H9 (cell line): ENCODE measurements at regions not wholly inside any gene's neighbourhood (a gene's known extent, or its start where the extent isn't known, plus 50 kb on each side); places are given as distances from the start of the nearest gene placed in this dataset.

Experiments used
- DNase-seq: peaks from one replicate; pipeline ENCODE4 v3.0.0-alpha.2; 2017
- H2AFZ ChIP-seq: one replicate; pipeline ENCODE4 v1.6.1; 2013; ENCODE audit warnings: mild to moderate bottlenecking, low read length, control low read depth, moderate library complexity
- H2AK5ac ChIP-seq: 2 replicates; pipeline ENCODE4 v1.6.1; 2013; ENCODE audit warnings: low read length, control low read depth, mixed read lengths; ENCODE audit not compliant: insufficient read length
- H2BK120ac ChIP-seq: one replicate; pipeline ENCODE4 v1.6.1; 2013; ENCODE audit warnings: low read depth, mild to moderate bottlenecking, low read length, control low read depth, inconsistent platforms; ENCODE audit not compliant: poor library complexity, severe bottlenecking
- H2BK12ac ChIP-seq: 2 replicates; pipeline ENCODE4 v1.6.1; 2013; ENCODE audit warnings: low read length, control low read depth, mixed read lengths, low read depth; ENCODE audit not compliant: insufficient read length
- H2BK15ac ChIP-seq: 2 replicates; pipeline ENCODE4 v1.6.1; 2013; ENCODE audit warnings: low read depth, low read length, control low read depth
- H2BK20ac ChIP-seq: one replicate; pipeline ENCODE4 v1.6.1; 2013; ENCODE audit warnings: low read depth, mild to moderate bottlenecking, low read length, control low read depth, inconsistent platforms; ENCODE audit not compliant: poor library complexity, severe bottlenecking
- H2BK5ac ChIP-seq: 2 replicates; pipeline ENCODE4 v1.6.1; 2013; ENCODE audit warnings: low read length, control low read depth, mixed read lengths; ENCODE audit not compliant: insufficient read length
- H3K14ac ChIP-seq: 2 replicates; pipeline ENCODE4 v1.6.1; 2013; ENCODE audit warnings: low read length, control low read depth; ENCODE audit not compliant: insufficient read depth
- H3K18ac ChIP-seq: 2 replicates; pipeline ENCODE4 v1.6.1; 2013; ENCODE audit warnings: low read depth, mild to moderate bottlenecking, mixed read lengths, low read length, control low read depth; ENCODE audit not compliant: insufficient read length
- H3K23ac ChIP-seq: 2 replicates; pipeline ENCODE4 v1.6.1; 2013; ENCODE audit warnings: low read length, control low read depth, mixed read lengths, low read depth; ENCODE audit not compliant: insufficient read length
- H3K23me2 ChIP-seq: 2 replicates; pipeline ENCODE4 v1.6.1; 2013; ENCODE audit warnings: low read depth, mild to moderate bottlenecking, mixed read lengths, low read length, control low read depth; ENCODE audit not compliant: insufficient read length, poor library complexity, severe bottlenecking
- H3K27ac ChIP-seq: 2 replicates; pipeline ENCODE4 v1.5.1; 2013; ENCODE audit warnings: low read length, control low read depth, mixed read lengths, low read depth; ENCODE audit not compliant: insufficient read length
- H3K27me3 ChIP-seq: 2 replicates; pipeline ENCODE4 v1.6.1; 2013; ENCODE audit warnings: low read length, control low read depth, inconsistent platforms; ENCODE audit not compliant: insufficient read depth
- H3K4ac ChIP-seq: 2 replicates; pipeline ENCODE4 v1.6.1; 2013; ENCODE audit warnings: low read depth, mild to moderate bottlenecking, control low read depth, inconsistent platforms, low read length, moderate library complexity
- H3K4me1 ChIP-seq: 2 replicates; pipeline ENCODE4 v1.6.1; 2013; ENCODE audit warnings: low read length, control low read depth, inconsistent platforms; ENCODE audit not compliant: insufficient read depth
- H3K4me2 ChIP-seq: 2 replicates; pipeline ENCODE4 v1.6.1; 2013; ENCODE audit warnings: low read length, control low read depth, mixed read lengths; ENCODE audit not compliant: insufficient read length, insufficient read depth
- H3K56ac ChIP-seq: 2 replicates; pipeline ENCODE4 v1.6.1; 2013; ENCODE audit warnings: low read depth, mild to moderate bottlenecking, mixed read lengths, low read length, control low read depth; ENCODE audit not compliant: insufficient read length
- H3K79me1 ChIP-seq: 2 replicates; pipeline ENCODE4 v1.6.1; 2013; ENCODE audit warnings: low read depth, mild to moderate bottlenecking, moderate library complexity, low read length, control low read depth, inconsistent platforms; ENCODE audit not compliant: insufficient read depth, poor library complexity, severe bottlenecking
- H3K79me2 ChIP-seq: 2 replicates; pipeline ENCODE4 v1.6.1; 2013; ENCODE audit warnings: low read length, control low read depth, inconsistent platforms; ENCODE audit not compliant: insufficient read depth
- H3K9ac ChIP-seq: 2 replicates; pipeline ENCODE4 v1.6.1; 2013; ENCODE audit warnings: low read length, control low read depth, mixed read lengths; ENCODE audit not compliant: insufficient read length; ENCODE audit errors: extremely low read depth
- H3K9me3 ChIP-seq: one replicate; pipeline ENCODE4 v1.6.1; 2013; ENCODE audit warnings: low read depth, low read length, inconsistent platforms; ENCODE audit not compliant: control insufficient read depth
- H3T11ph ChIP-seq: one replicate; pipeline ENCODE4 v1.6.1; 2013; ENCODE audit warnings: mild to moderate bottlenecking, low read length, control low read depth, inconsistent platforms
- H4K20me1 ChIP-seq: one replicate; pipeline ENCODE4 v1.6.1; 2013; ENCODE audit not compliant: control insufficient read depth, insufficient read length, insufficient read depth
- H4K5ac ChIP-seq: 2 replicates; pipeline ENCODE4 v1.6.1; 2013; ENCODE audit warnings: low read depth, mild to moderate bottlenecking, mixed read lengths, low read length, control low read depth; ENCODE audit not compliant: insufficient read length
- H4K8ac ChIP-seq: replicated peaks from 2 replicates; pipeline ENCODE4 v1.6.1; 2013; ENCODE audit warnings: low read length, control low read depth, mixed read lengths, low read depth; ENCODE audit not compliant: insufficient read length
- H4K91ac ChIP-seq: 2 replicates; pipeline ENCODE4 v1.6.1; 2013; ENCODE audit warnings: low read depth, mild to moderate bottlenecking, moderate library complexity, mixed read lengths, low read length, control low read depth; ENCODE audit not compliant: insufficient read length
- H3K27ac Mint-ChIP-seq, 3 experiments: 2 replicates in 2 of 3; 3 replicates in 1 of 3; pipeline ENCODE4 v1.8.0; 2020 to 2021; ENCODE audit warnings: mixed read lengths in 3 of 3, mild to moderate bottlenecking in 1 of 3, moderate library complexity in 1 of 3
- H3K27me3 Mint-ChIP-seq: 2 replicates; pipeline ENCODE4 v1.8.0; 2021; ENCODE audit warnings: low read depth, mild to moderate bottlenecking, moderate library complexity, mixed read lengths
- H3K36me3 Mint-ChIP-seq, 3 experiments: 2 replicates in 2 of 3; 3 replicates in 1 of 3; pipeline ENCODE4 v1.8.0; 2020 to 2021; ENCODE audit warnings: low read depth in 3 of 3, mixed read lengths in 3 of 3; ENCODE audit not compliant: insufficient read depth in 1 of 3
- H3K4me1 Mint-ChIP-seq, 2 experiments: 2 replicates each; pipeline ENCODE4 v1.8.0; 2020; ENCODE audit warnings: mixed read lengths in 2 of 2
- H3K4me3 Mint-ChIP-seq, 2 experiments: 2 replicates in 1 of 2; 3 replicates in 1 of 2; pipeline ENCODE4 v1.8.0; 2020 to 2021; ENCODE audit warnings: mild to moderate bottlenecking in 2 of 2, mixed read lengths in 2 of 2, moderate library complexity in 1 of 2
- H3K9me3 Mint-ChIP-seq, 2 experiments: 2 replicates in 1 of 2; 3 replicates in 1 of 2; pipeline ENCODE4 v1.8.0; 2020; ENCODE audit warnings: mild to moderate bottlenecking in 2 of 2, mixed read lengths in 2 of 2, moderate library complexity in 1 of 2
- CTCF ChIP-seq: fragments of 200-600 bp; sonication (generic); conservative IDR thresholded peaks from 3 replicates; pipeline ENCODE4 v1.8.0; 2021; ENCODE audit warnings: antibody characterized with exemption, mild to moderate bottlenecking
- WGBS: extraction: QIAGEN DNeasy Blood & Tissue Kit; methylation state at CpG from one replicate; pipeline ENCODE4 v1.1.7; 2013; ENCODE audit warnings: missing lambda C conversion rate, low lambda C conversion rate, mixed read lengths; ENCODE audit not compliant: insufficient read length; ENCODE audit errors: extremely low coverage; 5-methylcytosine and 5-hydroxymethylcytosine counted together

- Histone ChIP-seq H2BK12ac (no peak overlapping the region), H2BK20ac (no peak overlapping the region), H3K27me3 (no peaks in the 10 kb centered on the region; the same call in 1 of the 2 replicates), H3K9me3 (no peaks in the 10 kb centered on the region), H3K23me2 (peaks cover 40% of the 10 kb centered on the region), H3K23ac (no peak overlapping the region), H3K79me1 (no peaks in the 10 kb centered on the region), H3K27ac (no peak overlapping the region), H2AFZ (no peak overlapping the region), H3K56ac (no peak overlapping the region), H3K4me2 (peak overlapping the region; percentile 95), H4K20me1 (no peaks in the 10 kb centered on the region), H4K8ac (no peak overlapping the region), H3K14ac (no peak overlapping the region; the same call in 1 of the 2 replicates), H2BK5ac (no peak overlapping the region), H2BK120ac (no peak overlapping the region), H3K79me2 (peaks cover 2% of the 10 kb centered on the region; the same call in 1 of the 2 replicates), H3K9ac (peak overlapping the region; percentile 1), H4K91ac (no peak overlapping the region), H2BK15ac (no peak overlapping the region), H3K18ac (no peak overlapping the region), H3T11ph (no peak overlapping the region), H2AK5ac (no peak overlapping the region), H4K5ac (no peak overlapping the region), H3K4me1 (peaks cover 6% of the 10 kb centered on the region), H3K4ac (no peak overlapping the region)
- peak overlapping the region; percentile 88 to 98 for H3K4me3 Mint-ChIP-seq
- peaks cover 0 to 6% (median 0%) of the 10 kb centered on the region in 3 experiments; a peak in 2 of 7 replicates for H3K36me3 Mint-ChIP-seq
- no peaks in the 10 kb centered on the region for H3K9me3 Mint-ChIP-seq
- peaks cover 34 to 41% of the 10 kb centered on the region in 2 experiments for H3K4me1 Mint-ChIP-seq
- peak; percentile 75 for DNase-seq
- peak overlapping the region in 2 of 3 experiments; percentile 54 to 80; a peak in 4 of 7 replicates for H3K27ac Mint-ChIP-seq
- TF ChIP-seq CTCF, result no peak
- peaks cover 34% of the 10 kb centered on the region for H3K27me3 Mint-ChIP-seq
- WGBS, result no CpG with 5 or more reads among the region's 110 CpGs
These were observed 221.6 kb upstream of the MKLN1 start for GRCh38 chr7:131105799-131106680.
